Bone marrow (tissue), 2 donors: ENCODE measurements at regions not wholly inside any gene's neighbourhood (a gene's known extent, or its start where the extent isn't known, plus 50 kb on each side); places are given as distances from the start of the nearest gene placed in this dataset.
A peak's percentile ranks its signal among the peaks of the same experiment; 100 is the strongest.
"Not testable (repeated sequence)": the region's sequence is repeated elsewhere in the genome, so short reads cannot be mapped to it uniquely, and the experiment has no call there.

ENCODE experiments used
- DNase-seq, 2 donors: peaks; one replicate each; lab custom pipeline; 2025; lab: John Stamatoyannopoulos, UW

DNA sequence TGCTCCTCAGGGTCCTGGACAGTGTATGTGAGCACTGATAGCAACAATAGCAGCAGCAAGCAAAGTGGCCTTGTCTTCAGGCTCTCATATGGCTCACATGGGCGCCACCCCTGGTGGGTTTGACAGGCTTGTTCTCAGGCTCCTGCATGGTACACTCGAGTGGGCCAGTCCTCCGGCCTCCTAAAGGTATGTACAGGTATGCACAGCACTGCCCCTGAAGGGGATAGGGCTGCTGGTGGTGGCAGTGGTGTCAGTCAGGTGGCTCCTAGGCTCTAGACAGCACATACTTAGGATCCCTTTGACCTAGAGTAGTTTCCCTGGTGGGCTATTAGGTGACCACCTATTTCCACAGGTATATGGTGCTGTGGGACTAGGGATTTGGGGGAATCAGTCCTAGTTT, 79.8 kb downstream of the LGALS9B start:
- not testable (repeated sequence) for DNase-seq

DNA sequence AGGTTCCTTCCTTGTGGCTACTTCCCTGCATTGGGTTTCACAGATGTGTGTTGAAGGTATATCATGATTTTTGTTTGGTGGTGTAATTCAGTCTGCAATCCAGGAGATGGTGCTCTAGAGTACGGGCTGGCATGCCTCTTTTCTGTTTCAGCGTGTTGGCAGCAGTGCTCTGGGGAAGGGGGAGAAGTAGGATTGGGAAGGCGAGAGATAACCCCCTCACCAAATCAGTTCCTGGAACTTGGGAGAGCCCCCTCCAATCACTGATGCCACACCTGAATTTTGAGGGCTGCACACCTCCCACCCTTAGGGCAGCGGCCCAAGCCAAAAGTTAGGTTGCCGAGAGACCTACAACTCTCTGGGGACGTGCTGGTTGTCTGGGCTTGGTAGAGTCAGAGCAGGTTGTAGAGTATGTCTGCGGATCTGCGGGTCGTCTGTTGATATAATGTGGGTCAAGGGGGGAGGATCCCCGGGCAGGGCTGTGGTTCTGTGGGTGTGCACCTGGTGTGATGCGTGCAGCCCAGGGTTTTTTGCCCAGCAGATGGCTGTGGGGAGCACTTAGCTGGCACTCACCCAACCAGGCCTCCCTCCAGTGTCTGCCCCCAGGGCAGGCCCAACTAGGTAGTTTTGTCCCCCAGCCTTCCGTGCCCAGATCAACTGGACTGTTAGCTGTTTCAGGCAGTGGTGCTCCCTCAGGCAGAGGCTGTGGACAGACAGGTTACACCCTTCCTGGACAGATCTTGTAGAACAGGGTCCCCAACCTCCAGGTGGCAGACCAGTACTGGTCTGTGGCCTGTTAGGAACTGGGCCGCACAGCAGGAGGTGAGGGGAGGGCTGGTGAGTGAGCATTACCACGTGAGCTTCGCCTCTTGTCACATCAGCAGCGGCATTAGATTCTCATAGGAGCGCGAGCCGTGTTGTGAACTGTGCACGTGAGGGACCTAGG, 85.7 kb downstream of the LGALS9B start:
- peak in 1 of 2 donors; percentile 64 for DNase-seq

DNA sequence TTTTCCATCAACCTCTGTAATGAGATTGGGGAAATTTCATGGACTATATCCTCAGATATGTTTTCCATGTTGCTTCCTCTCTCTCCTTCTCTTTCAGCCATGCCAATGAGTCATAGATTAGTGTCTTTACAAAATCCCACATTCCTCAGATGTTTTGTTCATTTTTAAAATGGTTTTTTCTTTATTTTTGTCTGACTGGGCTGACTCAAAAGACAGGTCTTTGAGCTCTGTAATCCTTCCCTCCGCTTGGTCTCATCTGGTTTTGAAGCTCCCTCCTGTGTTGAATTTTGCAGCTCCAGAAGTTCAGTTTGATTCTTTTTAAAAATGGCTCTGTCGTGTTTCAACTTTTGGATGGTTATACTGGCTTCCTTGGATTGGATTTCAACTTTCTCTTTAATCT, 86.7 kb downstream of the LGALS9B start:
- not testable (repeated sequence) for DNase-seq

DNA sequence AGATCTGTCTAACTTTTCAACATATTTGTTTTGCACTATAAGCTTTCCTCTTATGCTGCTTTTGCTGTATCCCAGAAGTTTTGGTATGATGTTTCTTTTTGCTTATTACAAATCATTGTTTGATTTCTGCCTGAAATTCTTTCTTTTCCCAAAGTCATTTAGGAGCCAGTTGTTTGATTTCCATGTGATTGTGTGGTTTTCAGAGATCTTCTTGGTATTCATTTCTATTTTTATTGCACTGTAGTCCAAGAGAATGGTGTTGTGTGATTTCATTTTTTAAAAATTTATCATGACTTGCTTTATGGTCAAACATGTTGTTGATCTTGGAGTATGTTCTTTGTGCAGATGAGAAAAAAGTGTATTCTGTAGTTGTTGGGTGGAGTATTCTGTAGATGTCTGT, 88.1 kb downstream of the LGALS9B start:
- DNase-seq, result not testable (repeated sequence)

DNA sequence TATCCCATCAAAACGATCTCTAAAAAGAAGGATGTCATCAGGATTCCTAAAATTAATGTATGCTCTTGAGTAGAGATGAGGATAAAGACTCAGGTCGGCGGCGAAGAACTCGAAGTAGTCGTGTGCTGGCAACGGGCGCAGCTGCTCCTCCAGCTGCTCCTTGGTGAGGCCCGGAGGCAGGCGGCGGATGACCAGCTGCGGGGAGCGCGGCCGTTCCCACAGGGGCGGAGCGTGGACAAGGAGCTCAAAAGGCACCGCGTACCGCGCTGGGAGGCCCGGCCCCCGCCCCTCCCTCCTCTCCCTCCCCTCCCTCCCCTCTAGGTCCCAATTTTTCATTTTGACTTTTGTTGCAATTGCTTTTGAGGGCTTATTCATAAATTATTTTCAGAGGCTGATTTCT, 90.7 kb downstream of the LGALS9B start:
- not testable (repeated sequence) for DNase-seq

DNA sequence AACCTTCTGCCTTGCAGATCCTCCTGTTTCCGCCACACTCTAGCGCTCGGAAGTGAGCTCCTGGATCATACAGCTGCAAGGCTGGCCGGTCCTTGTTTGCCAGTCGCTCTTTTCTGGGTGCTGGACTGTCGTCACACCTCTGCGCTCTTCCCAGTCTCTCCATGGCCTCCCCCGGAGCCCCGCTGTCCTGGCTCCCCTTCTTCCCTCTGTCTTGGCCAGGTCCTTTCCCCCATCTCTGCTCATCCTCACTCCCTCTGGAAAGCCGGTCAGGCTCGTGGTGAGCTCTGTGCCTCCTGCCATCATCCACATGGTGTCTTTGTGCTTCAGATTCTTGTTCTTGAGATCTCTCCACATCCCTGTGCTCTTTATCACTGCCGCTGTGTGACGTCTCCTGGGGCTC, 91.6 kb downstream of the LGALS9B start:
- DNase-seq, result not testable (repeated sequence)
